HG03280 (cell line): ENCODE measurements at regions not wholly inside any gene's neighbourhood (a gene's known extent, or its start where the extent isn't known, plus 50 kb on each side); places are given as distances from the start of the nearest gene placed in this dataset.

ENCODE experiments used
- ATAC-seq: cut with Tn5 transposase; IDR thresholded peaks from one replicate; pipeline ENCODE4 v1.9.1; 2021; ENCODE audit warnings: mild to moderate bottlenecking, moderate library complexity; ENCODE audit not compliant: unreplicated experiment

- no peak for ATAC-seq
Measured at GRCh38 chr7:17633067-17633466, 307.2 kb downstream of the SNX13 start.

- ATAC-seq = no peak
Measured at GRCh38 chr7:17638727-17639126, 301.6 kb downstream of the SNX13 start.

- ATAC-seq = no peak
Measured at GRCh38 chr7:17640730-17641377, 299.4 kb downstream of the SNX13 start.

GRCh38 chr7:17645500-17645899 is 294.8 kb downstream of the SNX13 start:
- no peak for ATAC-seq

GRCh38 chr7:17646253-17646956 is 293.9 kb downstream of the SNX13 start:
- ATAC-seq = no peak

- no peak for ATAC-seq
Measured at GRCh38 chr7:17651341-17651740, 289.0 kb downstream of the SNX13 start.

GRCh38 chr7:17651863-17652385 is 288.4 kb downstream of the SNX13 start:
- no peak for ATAC-seq

- no peak for ATAC-seq
Measured at GRCh38 chr7:17654940-17655339, 285.4 kb downstream of the SNX13 start.

GRCh38 chr7:17659126-17659525 is 281.2 kb downstream of the SNX13 start:
- ATAC-seq = no peak

- no peak for ATAC-seq
Measured at GRCh38 chr7:17660116-17660515, 280.2 kb downstream of the SNX13 start.

- ATAC-seq = no peak
Measured at GRCh38 chr7:17661982-17662585, 278.2 kb downstream of the SNX13 start.

- no peak for ATAC-seq
Measured at GRCh38 chr7:17663061-17663675, 277.1 kb downstream of the SNX13 start.

GRCh38 chr7:17665029-17665428 is 275.3 kb downstream of the SNX13 start:
- ATAC-seq = no peak

GRCh38 chr7:17668122-17668521 is 272.2 kb downstream of the SNX13 start:
- ATAC-seq = no peak

GRCh38 chr7:17669204-17669603 is 271.1 kb downstream of the SNX13 start:
- no peak for ATAC-seq

GRCh38 chr7:17671956-17672355 is 268.3 kb downstream of the SNX13 start:
- no peak for ATAC-seq

GRCh38 chr7:17672783-17673182 is 267.5 kb downstream of the SNX13 start:
- no peak for ATAC-seq

GRCh38 chr7:17674166-17674942 is 265.9 kb downstream of the SNX13 start:
- no peak for ATAC-seq

GRCh38 chr7:17674943-17675608 is 265.2 kb downstream of the SNX13 start:
- no peak for ATAC-seq

- ATAC-seq = no peak
Measured at GRCh38 chr7:17677408-17677807, 262.9 kb downstream of the SNX13 start.
